Thoracic aorta (tissue), 2 donors: ENCODE measurements at regions not wholly inside any gene's neighbourhood (a gene's known extent, or its start where the extent isn't known, plus 50 kb on each side); places are given as distances from the start of the nearest gene placed in this dataset.

Source experiments
- ATAC-seq: fragments of 150-250 bp; one replicate; pipeline ENCODE4 v1.8.0; 2017; ENCODE audit warnings: low read depth; ENCODE audit not compliant: insufficient number of reproducible peaks, low FRiP score
- DNase-seq: peaks from one replicate; pipeline ENCODE4 v3.0.0-alpha.2; 2020; ENCODE audit warnings: low spot score
- H3K27ac ChIP-seq, 2 donors: fragments of 200-600 bp; sonication (generic); 1 replicate in 1 of 2; 2 replicates in 1 of 2; pipeline ENCODE4 v1.5.1; 2016; ENCODE audit warnings: mild to moderate bottlenecking in 2 of 2, moderate library complexity in 2 of 2
- H3K27me3 ChIP-seq: fragments of 200-600 bp; sonication (generic); replicated peaks from 2 replicates; pipeline ENCODE4 v1.6.0; 2016; ENCODE audit warnings: mild to moderate bottlenecking; ENCODE audit not compliant: insufficient read depth
- H3K36me3 ChIP-seq: fragments of 200-600 bp; sonication (generic); one replicate; pipeline ENCODE4 v1.5.1; 2016
- H3K4me1 ChIP-seq, 2 donors: fragments of 200-600 bp; sonication (generic); 1 replicate in 1 of 2; 2 replicates in 1 of 2; pipeline versions ENCODE4 v1.5.1 to v1.6.0; 2016; ENCODE audit warnings: low read depth in 2 of 2, mild to moderate bottlenecking in 1 of 2; ENCODE audit not compliant: control insufficient read depth in 1 of 2
- H3K4me3 ChIP-seq: fragments of 200-600 bp; sonication (generic); 2 replicates; pipeline ENCODE4 v1.5.1; 2016; ENCODE audit warnings: mild to moderate bottlenecking
- H3K9me3 ChIP-seq: fragments of 200-600 bp; sonication (generic); 2 replicates; pipeline ENCODE4 v1.5.1; 2016
- TF ChIP-seq, protein P1 (sequence below): fragments of 200-600 bp; sonication (generic); IDR thresholded peaks from one replicate; pipeline ENCODE4 v1.5.1; 2019; ENCODE audit warnings: antibody characterized with exemption

DNA sequence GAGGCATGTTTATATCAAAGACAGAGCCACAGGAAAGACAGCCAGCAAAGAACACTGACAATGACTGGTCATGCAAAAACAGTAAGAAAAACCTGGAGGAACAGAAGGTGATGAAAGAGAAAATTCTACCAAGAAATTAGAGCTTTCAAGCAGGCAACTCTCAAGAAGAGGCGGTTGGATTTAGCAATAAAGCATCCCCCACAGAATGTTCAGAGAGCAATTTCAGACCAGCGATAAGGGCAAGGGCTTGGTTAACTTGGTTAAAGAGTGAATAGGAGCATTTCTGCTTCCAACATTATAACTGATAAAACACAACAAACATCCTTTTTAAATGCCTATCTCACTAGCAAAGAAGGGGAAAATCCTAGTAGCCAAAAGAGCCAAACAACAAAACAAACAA lies 68.0 kb upstream of the NCKAP5 start:
- no peaks in the 10 kb centered on the region for H3K4me1 ChIP-seq
- no peak overlapping the region for H3K27ac ChIP-seq
- no peak overlapping the region for H3K4me3 ChIP-seq
- no peak for ATAC-seq
- no peaks in the 10 kb centered on the region for H3K36me3 ChIP-seq
- H3K9me3 ChIP-seq, result no peaks in the 10 kb centered on the region
- no peak for DNase-seq
- TF ChIP-seq, protein P1, sequence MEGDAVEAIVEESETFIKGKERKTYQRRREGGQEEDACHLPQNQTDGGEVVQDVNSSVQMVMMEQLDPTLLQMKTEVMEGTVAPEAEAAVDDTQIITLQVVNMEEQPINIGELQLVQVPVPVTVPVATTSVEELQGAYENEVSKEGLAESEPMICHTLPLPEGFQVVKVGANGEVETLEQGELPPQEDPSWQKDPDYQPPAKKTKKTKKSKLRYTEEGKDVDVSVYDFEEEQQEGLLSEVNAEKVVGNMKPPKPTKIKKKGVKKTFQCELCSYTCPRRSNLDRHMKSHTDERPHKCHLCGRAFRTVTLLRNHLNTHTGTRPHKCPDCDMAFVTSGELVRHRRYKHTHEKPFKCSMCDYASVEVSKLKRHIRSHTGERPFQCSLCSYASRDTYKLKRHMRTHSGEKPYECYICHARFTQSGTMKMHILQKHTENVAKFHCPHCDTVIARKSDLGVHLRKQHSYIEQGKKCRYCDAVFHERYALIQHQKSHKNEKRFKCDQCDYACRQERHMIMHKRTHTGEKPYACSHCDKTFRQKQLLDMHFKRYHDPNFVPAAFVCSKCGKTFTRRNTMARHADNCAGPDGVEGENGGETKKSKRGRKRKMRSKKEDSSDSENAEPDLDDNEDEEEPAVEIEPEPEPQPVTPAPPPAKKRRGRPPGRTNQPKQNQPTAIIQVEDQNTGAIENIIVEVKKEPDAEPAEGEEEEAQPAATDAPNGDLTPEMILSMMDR, result no peak
- H3K27me3 ChIP-seq, result no peaks in the 10 kb centered on the region

DNA sequence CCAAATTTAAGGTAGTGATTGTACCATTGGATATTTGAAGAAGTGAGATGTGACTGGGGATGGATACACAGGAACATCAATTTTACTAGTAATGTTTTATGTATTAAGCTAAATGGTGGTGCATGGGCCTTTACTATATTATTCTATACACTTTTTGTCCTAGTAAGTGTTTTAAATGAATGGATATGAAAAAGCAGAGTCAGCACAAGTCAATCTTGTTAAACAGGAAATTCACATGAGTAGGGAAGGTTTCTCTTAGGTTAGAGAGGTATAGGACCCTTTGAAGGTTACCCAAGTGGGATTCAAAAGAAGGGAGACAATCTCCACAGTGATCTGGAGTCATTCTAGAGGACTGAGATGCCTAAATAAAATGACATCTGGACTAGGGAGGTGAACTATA lies 71.8 kb upstream of the NCKAP5 start:
- no peaks in the 10 kb centered on the region for H3K27me3 ChIP-seq
- TF ChIP-seq, protein P1, result no peak
- no peaks in the 10 kb centered on the region for H3K4me1 ChIP-seq
- no peak overlapping the region for H3K4me3 ChIP-seq
- ATAC-seq, result no peak
- H3K9me3 ChIP-seq, result no peaks in the 10 kb centered on the region
- H3K27ac ChIP-seq, result no peak overlapping the region
- no peaks in the 10 kb centered on the region for H3K36me3 ChIP-seq
- DNase-seq, result no peak

DNA sequence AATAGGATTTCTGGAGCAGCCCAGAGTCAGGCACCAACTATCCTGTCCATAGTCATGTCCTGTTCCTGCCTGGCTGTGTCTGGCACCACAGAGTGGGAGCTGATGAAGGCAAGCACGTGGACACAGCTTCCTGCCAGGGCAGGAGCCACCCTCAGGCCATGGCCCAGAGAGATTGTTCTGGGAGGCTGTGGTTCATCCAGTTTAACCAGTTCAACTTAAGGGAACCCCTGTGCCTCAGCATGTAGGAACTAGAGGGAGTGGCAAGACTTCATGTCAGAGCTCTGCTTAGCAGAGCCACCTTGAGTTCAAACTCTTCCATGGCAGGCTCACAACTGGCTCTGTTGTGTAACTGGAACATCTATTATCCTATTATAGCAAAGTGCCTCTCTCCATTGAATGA lies 73.2 kb upstream of the NCKAP5 start:
- no peaks in the 10 kb centered on the region for H3K27me3 ChIP-seq
- no peak for DNase-seq
- H3K4me1 ChIP-seq, result no peaks in the 10 kb centered on the region
- ATAC-seq, result no peak
- H3K36me3 ChIP-seq, result no peaks in the 10 kb centered on the region
- no peaks in the 10 kb centered on the region for H3K9me3 ChIP-seq
- TF ChIP-seq, protein P1, result no peak
- no peak overlapping the region for H3K27ac ChIP-seq
- no peak overlapping the region for H3K4me3 ChIP-seq

DNA sequence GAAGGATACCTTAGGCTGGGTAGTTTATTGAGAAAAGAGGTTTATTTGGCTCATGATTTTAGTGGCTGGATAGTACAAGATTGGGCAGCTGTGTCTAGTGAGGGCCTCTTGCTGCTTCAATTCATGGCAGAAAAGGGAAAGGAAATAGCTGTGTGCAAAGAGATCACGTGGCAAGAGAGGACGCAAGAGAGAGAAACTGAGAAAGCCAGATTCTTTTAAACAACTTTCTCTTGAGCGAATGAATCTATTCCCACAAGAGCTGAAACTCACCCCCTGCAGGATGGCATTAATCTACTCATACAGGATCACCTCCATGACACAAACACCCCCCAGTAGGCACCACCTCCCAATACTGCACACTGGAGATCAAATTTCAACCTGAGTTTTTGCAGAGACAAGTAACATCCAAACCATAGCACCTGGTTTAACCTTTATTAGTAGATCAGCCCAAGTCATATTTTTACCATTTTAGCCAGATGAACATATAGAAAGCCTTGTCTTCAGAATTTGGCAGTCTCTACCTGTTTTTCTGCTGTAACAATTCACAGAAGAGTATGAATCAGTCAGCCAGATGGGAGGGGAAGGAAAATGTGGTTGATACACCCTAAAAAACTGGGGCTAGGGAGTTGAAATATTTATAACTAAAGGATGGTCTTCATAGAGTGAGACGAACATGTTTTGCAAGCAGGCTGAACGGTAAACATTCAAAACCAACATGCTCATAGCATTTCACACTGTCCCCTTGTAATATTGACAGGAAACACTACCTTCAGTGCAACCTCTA lies 73.9 kb upstream of the NCKAP5 start:
- Histone ChIP-seq H3K9me3 (no peaks in the 10 kb centered on the region), H3K27me3 (no peaks in the 10 kb centered on the region), H3K4me3 (no peak overlapping the region), H3K4me1 (no peaks in the 10 kb centered on the region), H3K36me3 (no peaks in the 10 kb centered on the region), H3K27ac (no peak overlapping the region)
- no peak for ATAC-seq
- no peak for DNase-seq
- TF ChIP-seq, protein P1, result no peak

DNA sequence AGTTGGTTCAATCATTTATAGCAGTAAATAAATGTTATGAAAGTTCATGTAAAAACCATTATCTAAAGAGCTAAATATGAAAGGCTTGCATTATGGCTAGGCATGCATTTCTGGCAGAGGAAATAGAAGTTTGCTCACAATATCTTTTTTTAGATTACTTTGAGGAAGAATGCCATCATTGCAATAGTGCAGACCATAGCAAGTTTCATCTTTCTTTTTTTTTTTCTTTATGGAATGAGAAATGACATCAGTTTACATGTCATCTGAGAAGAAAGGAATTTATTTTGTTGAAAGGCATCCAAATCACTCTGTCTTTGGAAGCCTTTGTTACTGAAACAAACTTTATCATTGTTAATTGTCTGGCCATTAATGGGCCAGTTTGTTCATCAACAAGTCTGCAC lies 74.5 kb upstream of the NCKAP5 start:
- TF ChIP-seq, protein P1, result no peak
- no peaks in the 10 kb centered on the region for H3K36me3 ChIP-seq
- DNase-seq, result no peak
- H3K4me1 ChIP-seq, result no peaks in the 10 kb centered on the region
- H3K27ac ChIP-seq, result no peak overlapping the region
- ATAC-seq, result no peak
- no peaks in the 10 kb centered on the region for H3K9me3 ChIP-seq
- H3K4me3 ChIP-seq, result no peak overlapping the region
- H3K27me3 ChIP-seq, result no peaks in the 10 kb centered on the region
